Upper lobe of left lung (tissue), 6 donors: ENCODE measurements at regions not wholly inside any gene's neighbourhood (a gene's known extent, or its start where the extent isn't known, plus 50 kb on each side); places are given as distances from the start of the nearest gene placed in this dataset.

Source experiments
- ATAC-seq, 2 donors: fragments of 200-7000 bp; cut with Tn5 transposase; one replicate each; pipeline ENCODE4 v1.9.1; 2022; ENCODE audit warnings: mild to moderate bottlenecking in 2 of 2, moderate library complexity in 2 of 2; ENCODE audit not compliant: low FRiP score in 2 of 2
- DNase-seq, 2 donors: peaks; one replicate each; pipeline ENCODE4 v3.0.0-alpha.2; 2019 to 2020
- H3K27ac ChIP-seq, 4 donors: fragments of 200-600 bp; sonication (generic); one replicate each; pipeline ENCODE4 v1.5.1; 2016 to 2019
- H3K27me3 ChIP-seq, 4 donors: fragments of 200-600 bp; sonication (generic); one replicate each; pipeline ENCODE4 v1.5.1; 2017 to 2019
- H3K36me3 ChIP-seq, 4 donors: fragments of 200-600 bp; sonication (generic); one replicate each; pipeline ENCODE4 v1.5.1; 2016 to 2019
- H3K4me1 ChIP-seq, 4 donors: fragments of 200-600 bp; sonication (generic); one replicate each; pipeline ENCODE4 v1.5.1; 2018 to 2019
- H3K4me3 ChIP-seq, 4 donors: fragments of 200-600 bp; sonication (generic); one replicate each; pipeline ENCODE4 v1.5.1; 2017 to 2019; ENCODE audit warnings: mild to moderate bottlenecking in 2 of 4, moderate library complexity in 1 of 4
- H3K9me3 ChIP-seq, 4 donors: fragments of 200-600 bp; sonication (generic); one replicate each; pipeline ENCODE4 v1.5.1; 2018 to 2019
- EP300 ChIP-seq, 4 donors: sonication (generic); formaldehyde crosslinking; IDR thresholded peaks; one replicate each; pipeline ENCODE4 v1.5.1; 2017; ENCODE audit warnings: antibody characterized with exemption in 4 of 4, control low read depth in 2 of 4
- POLR2A ChIP-seq, 4 donors: fragments of 450-650 bp; IDR thresholded peaks; one replicate each; pipeline ENCODE4 v1.5.1; 2016 to 2017; ENCODE audit warnings: antibody characterized with exemption in 4 of 4, mild to moderate bottlenecking in 2 of 4
- POLR2AphosphoS5 ChIP-seq, 2 donors: sonication (generic); formaldehyde crosslinking; IDR thresholded peaks; one replicate each; pipeline ENCODE4 v1.5.1; 2017; ENCODE audit warnings: antibody characterized with exemption in 2 of 2
- WGBS, 2 donors: methylation state at CpG; one replicate each; pipeline ENCODE4 v1.1.5; 2017 to 2018; 5-methylcytosine and 5-hydroxymethylcytosine counted together
- TF ChIP-seq, protein P1 (sequence below), 6 experiments: fragments of 450-650 bp in 4 of 6; fragments of 200-600 bp in 2 of 6; sonication (generic) in 2 of 6; IDR thresholded peaks; one replicate each; pipeline ENCODE4 v1.5.1; 2016 to 2019; ENCODE audit warnings: antibody characterized with exemption in 6 of 6
- donor health status: DM: no; HTN: no; CAD: no; lungs with moderate emphysema.
- donor health status: DM: no; HTN: yes; CAD: no; lungs with severe emphysema.

DNA sequence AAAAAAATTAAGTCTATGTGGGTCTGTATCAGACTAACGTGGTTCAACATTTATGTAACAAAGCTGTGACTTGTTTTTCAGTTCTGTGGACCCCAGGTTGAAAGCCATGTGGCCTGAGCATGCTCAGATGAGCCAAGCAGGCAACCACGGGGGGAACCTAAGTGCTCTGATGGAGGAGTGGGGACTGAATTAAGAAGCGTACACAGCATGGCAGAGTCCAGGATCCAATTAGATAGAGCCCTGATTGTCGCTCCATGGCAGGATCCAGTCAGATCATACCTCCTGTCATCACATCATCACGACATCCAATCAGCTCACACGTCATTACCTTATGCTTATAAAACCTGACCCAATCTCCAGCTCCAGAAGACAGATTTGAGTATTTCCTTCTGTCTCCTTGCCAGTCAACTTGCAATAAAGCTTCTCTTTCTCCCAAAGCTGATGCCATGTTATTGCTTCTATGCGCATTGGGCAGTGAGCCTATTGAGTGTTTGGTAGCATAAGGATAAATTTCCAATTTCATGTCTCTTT, 1013.1 kb upstream of the TMEM132C start:
- H3K4me1 ChIP-seq, result no peaks in the 10 kb centered on the region
- no peaks in the 10 kb centered on the region for H3K36me3 ChIP-seq
- 83 to 88% methylated on average over 7 of the region's 7 CpGs for WGBS, 2 donors
- TF ChIP-seq POLR2AphosphoS5 (IDR thresholded peaks at IDR 0.05) (no peak), EP300 (IDR thresholded peaks at IDR 0.05) (no peak), POLR2A (IDR thresholded peaks at IDR 0.05) (no peak)
- TF ChIP-seq, protein P1, sequence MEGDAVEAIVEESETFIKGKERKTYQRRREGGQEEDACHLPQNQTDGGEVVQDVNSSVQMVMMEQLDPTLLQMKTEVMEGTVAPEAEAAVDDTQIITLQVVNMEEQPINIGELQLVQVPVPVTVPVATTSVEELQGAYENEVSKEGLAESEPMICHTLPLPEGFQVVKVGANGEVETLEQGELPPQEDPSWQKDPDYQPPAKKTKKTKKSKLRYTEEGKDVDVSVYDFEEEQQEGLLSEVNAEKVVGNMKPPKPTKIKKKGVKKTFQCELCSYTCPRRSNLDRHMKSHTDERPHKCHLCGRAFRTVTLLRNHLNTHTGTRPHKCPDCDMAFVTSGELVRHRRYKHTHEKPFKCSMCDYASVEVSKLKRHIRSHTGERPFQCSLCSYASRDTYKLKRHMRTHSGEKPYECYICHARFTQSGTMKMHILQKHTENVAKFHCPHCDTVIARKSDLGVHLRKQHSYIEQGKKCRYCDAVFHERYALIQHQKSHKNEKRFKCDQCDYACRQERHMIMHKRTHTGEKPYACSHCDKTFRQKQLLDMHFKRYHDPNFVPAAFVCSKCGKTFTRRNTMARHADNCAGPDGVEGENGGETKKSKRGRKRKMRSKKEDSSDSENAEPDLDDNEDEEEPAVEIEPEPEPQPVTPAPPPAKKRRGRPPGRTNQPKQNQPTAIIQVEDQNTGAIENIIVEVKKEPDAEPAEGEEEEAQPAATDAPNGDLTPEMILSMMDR (IDR thresholded peaks at IDR 0.05), result no peak
- H3K9me3 ChIP-seq, result no peaks in the 10 kb centered on the region
- H3K4me3 ChIP-seq, result no peak overlapping the region
- no peak for ATAC-seq
- H3K27me3 ChIP-seq, result no peaks in the 10 kb centered on the region
- H3K27ac ChIP-seq, result no peak overlapping the region
- no peak for DNase-seq

DNA sequence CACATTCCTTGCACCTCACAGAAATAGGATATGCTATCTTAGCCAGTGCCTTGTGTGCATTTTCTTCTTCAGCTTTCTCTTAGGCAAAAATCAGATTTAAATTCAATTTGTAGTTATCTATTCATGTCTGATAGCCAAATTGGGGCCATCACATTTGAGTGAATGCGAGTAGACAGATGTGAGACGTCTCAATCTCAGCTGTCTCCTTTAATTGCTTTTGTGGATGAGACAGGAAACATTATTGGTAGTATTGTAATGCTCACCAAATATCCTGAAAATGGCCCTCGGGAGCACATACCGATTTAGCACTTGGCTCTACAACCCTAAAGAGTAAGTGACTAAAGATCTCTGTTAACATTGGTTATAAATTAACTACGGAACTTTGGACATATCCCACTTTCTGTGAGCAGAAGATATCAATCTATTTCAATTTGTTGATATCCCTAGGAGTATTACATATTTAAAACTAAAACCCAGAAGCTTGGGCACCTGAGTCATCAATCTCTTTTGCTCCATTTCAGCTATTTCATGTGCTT, 1012.5 kb upstream of the TMEM132C start:
- Histone ChIP-seq H3K36me3 (no peaks in the 10 kb centered on the region), H3K27ac (no peak overlapping the region), H3K9me3 (no peaks in the 10 kb centered on the region), H3K4me1 (no peaks in the 10 kb centered on the region), H3K27me3 (no peaks in the 10 kb centered on the region), H3K4me3 (no peak overlapping the region)
- no peak for ATAC-seq
- TF ChIP-seq POLR2AphosphoS5 (IDR thresholded peaks at IDR 0.05), result no peak
- 74 to 77% methylated on average over 5 of the region's 5 CpGs for WGBS, 2 donors
- DNase-seq, result no peak

DNA sequence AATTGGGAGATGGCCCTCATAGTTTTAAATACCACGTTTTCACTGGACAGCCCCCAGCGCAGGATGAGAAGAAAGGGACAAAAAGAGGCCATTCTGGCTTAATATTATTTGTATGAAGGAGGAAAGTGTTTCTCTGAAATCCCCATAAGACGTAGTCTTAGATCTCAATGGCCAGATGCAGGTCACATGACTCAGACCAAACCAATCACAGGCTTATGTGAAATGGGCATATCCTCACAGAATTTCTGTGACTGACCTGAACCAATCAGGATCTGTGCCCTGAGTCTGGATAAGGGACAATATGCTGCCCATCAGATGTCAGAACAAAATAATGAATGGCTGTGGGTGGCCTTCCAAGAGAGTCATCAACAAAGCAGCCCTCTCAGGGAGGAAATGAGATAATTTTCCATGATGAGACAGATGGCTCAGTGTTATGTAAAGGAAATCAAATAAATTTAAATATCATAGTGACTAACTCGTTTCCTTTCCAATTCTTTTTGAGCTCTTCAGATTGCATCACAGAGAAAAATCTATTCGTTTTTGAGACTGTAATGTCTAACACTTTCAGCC, 1009.5 kb upstream of the TMEM132C start:
- Histone ChIP-seq H3K27ac (no peak overlapping the region), H3K27me3 (no peaks in the 10 kb centered on the region), H3K4me3 (no peak overlapping the region), H3K4me1 (no peaks in the 10 kb centered on the region), H3K9me3 (no peaks in the 10 kb centered on the region), H3K36me3 (no peaks in the 10 kb centered on the region)
- no peak for TF ChIP-seq POLR2A (IDR thresholded peaks at IDR 0.05)
- TF ChIP-seq POLR2AphosphoS5 (IDR thresholded peaks at IDR 0.05), result no peak
- TF ChIP-seq, protein P1 (IDR thresholded peaks at IDR 0.05), result no peak
- TF ChIP-seq EP300 (IDR thresholded peaks at IDR 0.05), result no peak
- ATAC-seq (no peak), DNase-seq (no peak)
- WGBS, 2 donors, result 69 to 77% methylated on average over 5 of the region's 5 CpGs

DNA sequence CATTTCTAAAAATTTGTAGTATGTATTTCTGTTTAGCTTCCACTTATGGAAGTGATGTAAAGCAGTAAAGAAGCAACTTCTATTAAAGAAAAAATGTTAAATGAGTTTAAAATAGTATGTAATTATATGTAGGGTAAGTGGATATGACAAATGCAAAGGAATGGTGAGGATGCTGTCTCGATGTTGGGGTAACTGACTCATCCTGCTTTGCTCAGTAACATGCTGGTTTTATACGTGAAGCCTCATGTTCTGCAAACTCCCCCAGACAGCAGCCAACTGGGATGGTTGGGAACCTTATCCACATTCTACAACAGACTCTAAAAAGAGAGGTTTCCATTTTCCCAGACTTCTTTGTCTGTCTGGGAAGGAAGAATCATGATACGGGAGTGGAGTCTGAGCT, 1006.4 kb upstream of the TMEM132C start:
- Histone ChIP-seq H3K4me3 (no peak overlapping the region), H3K36me3 (no peaks in the 10 kb centered on the region), H3K27ac (no peak overlapping the region), H3K27me3 (no peaks in the 10 kb centered on the region), H3K4me1 (no peaks in the 10 kb centered on the region), H3K9me3 (no peaks in the 10 kb centered on the region)
- 88 to 89% methylated on average over 3 of the region's 3 CpGs for WGBS, 2 donors
- TF ChIP-seq POLR2A (IDR thresholded peaks at IDR 0.05), result no peak
- TF ChIP-seq, protein P1 (IDR thresholded peaks at IDR 0.05), result no peak
- no peak for TF ChIP-seq EP300 (IDR thresholded peaks at IDR 0.05)
- TF ChIP-seq POLR2AphosphoS5 (IDR thresholded peaks at IDR 0.05), result no peak
- ATAC-seq (no peak), DNase-seq (no peak)

DNA sequence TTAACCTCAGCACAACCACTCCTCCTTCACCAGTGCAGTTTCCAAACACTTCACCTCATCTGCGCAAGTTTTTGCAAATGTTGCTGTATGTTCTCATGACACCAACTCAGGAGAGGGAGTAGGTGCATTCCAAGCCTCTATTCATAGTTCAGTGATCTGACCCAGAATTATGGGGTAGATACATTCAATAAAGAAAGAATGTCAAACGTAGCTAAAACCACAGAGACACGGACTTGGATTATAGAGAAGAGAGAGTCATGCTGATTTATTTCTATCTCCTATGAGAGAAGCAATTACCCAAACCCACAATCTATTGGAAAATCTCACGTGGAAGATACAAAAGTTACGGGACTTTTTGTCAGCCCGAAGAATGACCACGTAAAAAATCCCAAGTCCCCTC, 1006.0 kb upstream of the TMEM132C start:
- H3K36me3 ChIP-seq, result no peaks in the 10 kb centered on the region
- no peak overlapping the region for H3K27ac ChIP-seq
- no peak for DNase-seq
- 80 to 81% methylated on average over 7 of the region's 7 CpGs for WGBS, 2 donors
- no peaks in the 10 kb centered on the region for H3K9me3 ChIP-seq
- ATAC-seq, result no peak
- no peaks in the 10 kb centered on the region for H3K27me3 ChIP-seq
- H3K4me3 ChIP-seq, result no peak overlapping the region
- no peaks in the 10 kb centered on the region for H3K4me1 ChIP-seq
- TF ChIP-seq POLR2AphosphoS5 (IDR thresholded peaks at IDR 0.05), result no peak
- TF ChIP-seq POLR2A (IDR thresholded peaks at IDR 0.05), result no peak
- TF ChIP-seq EP300 (IDR thresholded peaks at IDR 0.05), result no peak
- TF ChIP-seq, protein P1 (IDR thresholded peaks at IDR 0.05), result no peak
